HepG2 (cell line): ENCODE measurements at regions not wholly inside any gene's neighbourhood (a gene's known extent, or its start where the extent isn't known, plus 50 kb on each side); places are given as distances from the start of the nearest gene placed in this dataset.

Source experiments
- ATAC-seq: fragments of 200-7000 bp; cut with Tn5 transposase; 3 replicates; pipeline ENCODE4 v1.9.1; 2020; ENCODE audit warnings: mild to moderate bottlenecking, moderate library complexity
- BruUV-seq: library from RNA; stranded (reverse); fragments of 400-500 nt; replicated peaks from 2 replicates; lab custom pipeline; 2021; lab: Mats Ljungman, UMichigan
- CTCF ChIA-PET: fragments of 300-600 bp; formaldehyde crosslinking; extraction: SDS; loops from one replicate; lab custom pipeline; 2021; ENCODE audit warnings: low total read pairs, inconsistent platforms, low intra/inter-chr PET ratio; lab: Yijun Ruan, JAX
- POLR2A ChIA-PET: fragments of 350-600 bp; sonication (Branson Sonifier 250); formaldehyde crosslinking; loops from one replicate; lab custom pipeline; 2020; ENCODE audit warnings: antibody characterized with exemption, inconsistent platforms; lab: Yijun Ruan, JAX
- DNase-seq: peaks from one replicate; pipeline ENCODE4 v3.0.0-alpha.2; 2015; ENCODE audit warnings: low spot score
- FAIRE-seq: peaks from 3 replicates; lab custom pipeline; 2011; peaks lifted over from hg19 to GRCh38; lab: Jason Lieb, UNC
- H2AFZ ChIP-seq: one replicate; pipeline ENCODE4 v1.6.1; 2011; ENCODE audit warnings: low read length, inconsistent platforms
- H3K27ac ChIP-seq: fragments of 300-600 bp; 3 replicates; pipeline ENCODE4 v1.8.0; 2011; ENCODE audit warnings: mixed run types, mild to moderate bottlenecking, mixed read lengths, low read length, inconsistent platforms; ENCODE audit not compliant: insufficient read depth; ENCODE audit errors: extremely low read length
- H3K27me3 ChIP-seq, 2 experiments: fragments of 200-600 bp in 1 of 2; 2 replicates in 1 of 2; 3 replicates in 1 of 2; pipeline versions ENCODE4 v1.6.0 to v1.8.0; 2011; ENCODE audit warnings: low read length in 2 of 2, mild to moderate bottlenecking in 2 of 2, moderate library complexity in 2 of 2, inconsistent platforms in 1 of 2; ENCODE audit not compliant: insufficient read depth in 2 of 2, control insufficient read depth in 1 of 2
- H3K36me3 ChIP-seq, 2 experiments: fragments of 200-600 bp in 1 of 2; replicated peaks in 1 of 2; 2 replicates in 1 of 2; 3 replicates in 1 of 2; pipeline versions ENCODE4 v1.5.1 to v1.8.0; 2011; ENCODE audit warnings: low read length in 2 of 2, inconsistent platforms in 1 of 2; ENCODE audit not compliant: insufficient read depth in 2 of 2, control insufficient read depth in 1 of 2
- H3K4me1 ChIP-seq: 2 replicates; pipeline ENCODE4 v1.5.1; 2012; ENCODE audit warnings: low read length, inconsistent platforms; ENCODE audit not compliant: insufficient read depth
- H3K4me2 ChIP-seq: 2 replicates; pipeline ENCODE4 v1.6.0; 2011; ENCODE audit warnings: low read depth, low read length, inconsistent platforms
- H3K4me3 ChIP-seq, 3 experiments: fragments of 200-600 bp in 1 of 3; sonication (generic), shearing (Covaris generic) in 1 of 3; replicated peaks in 1 of 3; 2 replicates each; pipeline ENCODE4 v1.5.1; 2011 to 2016; ENCODE audit warnings: low read length in 3 of 3, inconsistent platforms in 2 of 3, low read depth in 2 of 3, mild to moderate bottlenecking in 2 of 3, control low read depth in 1 of 3, mixed read lengths in 1 of 3; ENCODE audit not compliant: insufficient read depth in 1 of 3
- H3K79me2 ChIP-seq: one replicate; pipeline ENCODE4 v1.6.1; 2011; ENCODE audit warnings: low read length, inconsistent platforms; ENCODE audit not compliant: insufficient read depth
- H3K9ac ChIP-seq: 2 replicates; pipeline ENCODE4 v1.6.0; 2011; ENCODE audit warnings: mild to moderate bottlenecking, low read depth, low read length, inconsistent platforms; ENCODE audit not compliant: insufficient read depth
- H3K9me3 ChIP-seq: 2 replicates; pipeline ENCODE4 v1.5.1; 2012; ENCODE audit warnings: mild to moderate bottlenecking, low read length
- H4K20me1 ChIP-seq: 2 replicates; pipeline ENCODE4 v1.6.0; 2011; ENCODE audit warnings: inconsistent platforms, mild to moderate bottlenecking, low read length, moderate library complexity; ENCODE audit not compliant: insufficient read depth
- ARNTL ChIP-seq: sonication (generic); formaldehyde crosslinking; IDR thresholded peaks from 2 replicates; pipeline ENCODE4 v1.4.0; 2020; ENCODE audit warnings: mild to moderate bottlenecking, missing genetic modification reagents
- CREBL2 ChIP-seq: sonication (generic); formaldehyde crosslinking; IDR thresholded peaks from 2 replicates; pipeline ENCODE4 v1.8.1; 2023; ENCODE audit warnings: missing genetic modification reagents, mild to moderate bottlenecking, borderline replicate concordance
- ESRRA ChIP-seq: sonication (generic); formaldehyde crosslinking; IDR thresholded peaks from 2 replicates; pipeline ENCODE4 v1.5.1; 2020; ENCODE audit warnings: mild to moderate bottlenecking, low read depth, missing genetic modification reagents
- IKZF4 ChIP-seq: sonication (generic); formaldehyde crosslinking; IDR thresholded peaks from 2 replicates; pipeline ENCODE4 v1.5.1; 2020; ENCODE audit warnings: borderline replicate concordance, mild to moderate bottlenecking, low read depth, missing genetic modification reagents; ENCODE audit errors: not compliant biosample characterization
- JUND ChIP-seq: sonication (generic); formaldehyde crosslinking; IDR thresholded peaks from 2 replicates; pipeline ENCODE4 v1.8.0; 2022; ENCODE audit warnings: mild to moderate bottlenecking, missing genetic modification reagents
- MYNN ChIP-seq: sonication (generic); formaldehyde crosslinking; IDR thresholded peaks from 2 replicates; pipeline ENCODE4 v1.4.0; 2020; ENCODE audit warnings: mild to moderate bottlenecking, low read depth, missing genetic modification reagents
- SMC3 ChIP-seq: IDR thresholded peaks from 2 replicates; pipeline ENCODE4 v1.6.1; 2011; ENCODE audit warnings: low read length, improper control_type of control experiment
- TAF15 ChIP-seq: fragments of 200-400 bp; formaldehyde crosslinking; IDR thresholded peaks from one replicate; pipeline ENCODE4 v1.6.1; 2018; ENCODE audit warnings: mild to moderate bottlenecking, low read depth, low read length; ENCODE audit not compliant: poor library complexity, severe bottlenecking
- ZFP41 ChIP-seq: sonication (generic); formaldehyde crosslinking; IDR thresholded peaks from 2 replicates; pipeline ENCODE4 v1.4.0; 2020; ENCODE audit warnings: mild to moderate bottlenecking, missing genetic modification reagents, borderline replicate concordance
- ZNF552 ChIP-seq: sonication (generic); formaldehyde crosslinking; IDR thresholded peaks from 2 replicates; pipeline ENCODE4 v1.9.0; 2022; ENCODE audit warnings: missing genetic modification reagents, mild to moderate bottlenecking, borderline replicate concordance
- ZSCAN31 ChIP-seq: sonication (generic); formaldehyde crosslinking; IDR thresholded peaks from 2 replicates; pipeline ENCODE4 v1.5.0; 2020; ENCODE audit warnings: low read depth, mild to moderate bottlenecking, missing genetic modification reagents
- WGBS: methylation state at CpG from one replicate; pipeline ENCODE4 v1.1.6; 2017; ENCODE audit warnings: low lambda C conversion rate; 5-methylcytosine and 5-hydroxymethylcytosine counted together
- in situ Hi-C: cut with HindIII; loops from 2 replicates; pipeline ENCODE4 v1.10.0; 2017; ENCODE audit warnings: low pct_unique_long_range_greater_than_20kb; ENCODE audit not compliant: extremely low pct_ligation_motif_present
- intact Hi-C: fragments of 100-400 bp; cut with micrococcal nuclease; formaldehyde crosslinking; loops from one replicate; pipeline ENCODE4 v1.10.0; 2022; ENCODE audit not compliant: unreplicated experiment
- TF ChIP-seq, protein P1 (sequence below): sonication (generic); formaldehyde crosslinking; IDR thresholded peaks from 2 replicates; pipeline ENCODE4 v1.4.0; 2020; ENCODE audit warnings: missing genetic modification reagents
- TF ChIP-seq, protein P2 (sequence below): sonication (generic); formaldehyde crosslinking; IDR thresholded peaks from 2 replicates; pipeline ENCODE4 v1.4.0; 2020; ENCODE audit warnings: missing genetic modification reagents, borderline replicate concordance
- TF ChIP-seq, protein P3 (sequence below): sonication (generic); formaldehyde crosslinking; IDR thresholded peaks from 2 replicates; pipeline ENCODE4 v1.4.0; 2020; ENCODE audit warnings: mild to moderate bottlenecking, missing genetic modification reagents, borderline replicate concordance

GRCh38 chr5:138648841-138649240 lies 73.6 kb upstream of the HSPA9 start:
- TF ChIP-seq IKZF4 (CRISPR knock-in tag) (no peak), ARNTL (CRISPR knock-in tag) (no peak), ZFP41 (CRISPR knock-in tag) (no peak), TAF15 (no peak), ZSCAN31 (CRISPR knock-in tag) (no peak), ZNF552 (CRISPR knock-in tag) (no peak), ESRRA (CRISPR knock-in tag) (no peak), CREBL2 (CRISPR knock-in tag) (no peak), SMC3 (no peak), JUND (CRISPR knock-in tag) (no peak), MYNN (no peak)
- TF ChIP-seq, protein P1, sequence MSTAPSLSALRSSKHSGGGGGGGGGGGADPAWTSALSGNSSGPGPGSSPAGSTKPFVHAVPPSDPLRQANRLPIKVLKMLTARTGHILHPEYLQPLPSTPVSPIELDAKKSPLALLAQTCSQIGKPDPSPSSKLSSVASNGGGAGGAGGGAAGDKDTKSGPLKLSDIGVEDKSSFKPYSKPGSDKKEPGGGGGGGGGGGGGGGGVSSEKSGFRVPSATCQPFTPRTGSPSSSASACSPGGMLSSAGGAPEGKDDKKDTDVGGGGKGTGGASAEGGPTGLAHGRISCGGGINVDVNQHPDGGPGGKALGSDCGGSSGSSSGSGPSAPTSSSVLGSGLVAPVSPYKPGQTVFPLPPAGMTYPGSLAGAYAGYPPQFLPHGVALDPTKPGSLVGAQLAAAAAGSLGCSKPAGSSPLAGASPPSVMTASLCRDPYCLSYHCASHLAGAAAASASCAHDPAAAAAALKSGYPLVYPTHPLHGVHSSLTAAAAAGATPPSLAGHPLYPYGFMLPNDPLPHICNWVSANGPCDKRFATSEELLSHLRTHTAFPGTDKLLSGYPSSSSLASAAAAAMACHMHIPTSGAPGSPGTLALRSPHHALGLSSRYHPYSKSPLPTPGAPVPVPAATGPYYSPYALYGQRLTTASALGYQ (CRISPR knock-in tag) = no peak
- TF ChIP-seq, protein P2, sequence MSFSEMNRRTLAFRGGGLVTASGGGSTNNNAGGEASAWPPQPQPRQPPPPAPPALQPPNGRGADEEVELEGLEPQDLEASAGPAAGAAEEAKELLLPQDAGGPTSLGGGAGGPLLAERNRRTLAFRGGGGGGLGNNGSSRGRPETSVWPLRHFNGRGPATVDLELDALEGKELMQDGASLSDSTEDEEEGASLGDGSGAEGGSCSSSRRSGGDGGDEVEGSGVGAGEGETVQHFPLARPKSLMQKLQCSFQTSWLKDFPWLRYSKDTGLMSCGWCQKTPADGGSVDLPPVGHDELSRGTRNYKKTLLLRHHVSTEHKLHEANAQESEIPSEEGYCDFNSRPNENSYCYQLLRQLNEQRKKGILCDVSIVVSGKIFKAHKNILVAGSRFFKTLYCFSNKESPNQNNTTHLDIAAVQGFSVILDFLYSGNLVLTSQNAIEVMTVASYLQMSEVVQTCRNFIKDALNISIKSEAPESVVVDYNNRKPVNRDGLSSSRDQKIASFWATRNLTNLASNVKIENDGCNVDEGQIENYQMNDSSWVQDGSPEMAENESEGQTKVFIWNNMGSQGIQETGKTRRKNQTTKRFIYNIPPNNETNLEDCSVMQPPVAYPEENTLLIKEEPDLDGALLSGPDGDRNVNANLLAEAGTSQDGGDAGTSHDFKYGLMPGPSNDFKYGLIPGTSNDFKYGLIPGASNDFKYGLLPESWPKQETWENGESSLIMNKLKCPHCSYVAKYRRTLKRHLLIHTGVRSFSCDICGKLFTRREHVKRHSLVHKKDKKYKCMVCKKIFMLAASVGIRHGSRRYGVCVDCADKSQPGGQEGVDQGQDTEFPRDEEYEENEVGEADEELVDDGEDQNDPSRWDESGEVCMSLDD (CRISPR knock-in tag) = no peak
- TF ChIP-seq, protein P3, sequence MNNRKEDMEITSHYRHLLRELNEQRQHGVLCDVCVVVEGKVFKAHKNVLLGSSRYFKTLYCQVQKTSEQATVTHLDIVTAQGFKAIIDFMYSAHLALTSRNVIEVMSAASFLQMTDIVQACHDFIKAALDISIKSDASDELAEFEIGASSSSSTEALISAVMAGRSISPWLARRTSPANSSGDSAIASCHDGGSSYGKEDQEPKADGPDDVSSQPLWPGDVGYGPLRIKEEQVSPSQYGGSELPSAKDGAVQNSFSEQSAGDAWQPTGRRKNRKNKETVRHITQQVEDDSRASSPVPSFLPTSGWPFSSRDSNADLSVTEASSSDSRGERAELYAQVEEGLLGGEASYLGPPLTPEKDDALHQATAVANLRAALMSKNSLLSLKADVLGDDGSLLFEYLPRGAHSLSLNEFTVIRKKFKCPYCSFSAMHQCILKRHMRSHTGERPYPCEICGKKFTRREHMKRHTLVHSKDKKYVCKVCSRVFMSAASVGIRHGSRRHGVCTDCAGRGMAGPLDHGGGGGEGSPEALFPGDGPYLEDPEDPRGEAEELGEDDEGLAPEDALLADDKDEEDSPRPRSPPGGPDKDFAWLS (CRISPR knock-in tag) = no peak
- no peaks in the 10 kb centered on the region for H3K36me3 ChIP-seq
- no peak overlapping the region for H3K9ac ChIP-seq
- no peak for ATAC-seq
- no peaks in the 10 kb centered on the region for H3K9me3 ChIP-seq
- no peaks in the 10 kb centered on the region for H4K20me1 ChIP-seq
- H3K27me3 ChIP-seq = peaks cover 6 to 42% of the 10 kb centered on the region in 2 experiments; a peak in 4 of 5 replicates
- in situ Hi-C loops = loop anchor here (10.0 kb wide), 1 partner anchor 616 kb away; no protein-coding TSS in a partner anchor
- ChIA-PET CTCF (no interaction called here), POLR2A (no interaction called here)
- no peak for FAIRE-seq
- H2AFZ ChIP-seq = no peak overlapping the region
- WGBS = 86% methylated on average over 1 of the region's 2 CpGs
- intact Hi-C loops = no loop called here
- H3K79me2 ChIP-seq = no peaks in the 10 kb centered on the region
- BruUV-seq = no TSS peak
- DNase-seq = no peak
- no peak overlapping the region for H3K27ac ChIP-seq
- peaks cover 9% of the 10 kb centered on the region; the same call in 1 of the 2 replicates for H3K4me1 ChIP-seq
- no peak overlapping the region for H3K4me3 ChIP-seq
- H3K4me2 ChIP-seq = no peak overlapping the region
